KMS-11 (cell line): ENCODE measurements at regions not wholly inside any gene's neighbourhood (a gene's known extent, or its start where the extent isn't known, plus 50 kb on each side); places are given as distances from the start of the nearest gene placed in this dataset.

Source experiments
- H2AFZ ChIP-seq: fragments of 200-600 bp; sonication (generic); 2 replicates; pipeline ENCODE4 v1.6.1; 2016; ENCODE audit warnings: antibody characterized with exemption, mixed run types, low read depth
- H3K27ac ChIP-seq: fragments of 200-600 bp; sonication (generic); 2 replicates; pipeline ENCODE4 v1.6.1; 2016; ENCODE audit warnings: mild to moderate bottlenecking, mixed run types
- H3K27me3 ChIP-seq: fragments of 200-600 bp; sonication (generic); 2 replicates; pipeline ENCODE4 v1.6.1; 2017; ENCODE audit warnings: mild to moderate bottlenecking, low read depth, mixed run types, moderate library complexity; ENCODE audit not compliant: insufficient read depth
- H3K36me3 ChIP-seq: fragments of 200-600 bp; sonication (generic); 2 replicates; pipeline ENCODE4 v1.6.1; 2017; ENCODE audit warnings: mild to moderate bottlenecking, mixed run types; ENCODE audit not compliant: insufficient read depth
- H3K4me1 ChIP-seq: fragments of 200-600 bp; sonication (generic); 2 replicates; pipeline ENCODE4 v1.6.1; 2016; ENCODE audit warnings: mild to moderate bottlenecking, low read depth, mixed run types; ENCODE audit not compliant: poor library complexity, severe bottlenecking
- H3K4me2 ChIP-seq: fragments of 200-600 bp; sonication (generic); 2 replicates; pipeline ENCODE4 v1.7.0; 2016; ENCODE audit warnings: mild to moderate bottlenecking, mixed run types
- H3K4me3 ChIP-seq: fragments of 200-600 bp; sonication (generic); IDR thresholded peaks from 2 replicates; pipeline ENCODE4 v1.6.1; 2017; ENCODE audit warnings: low read depth, low read length, mixed read lengths; ENCODE audit not compliant: insufficient read depth
- H3K79me2 ChIP-seq: fragments of 200-600 bp; sonication (generic); 2 replicates; pipeline ENCODE4 v1.6.1; 2016; ENCODE audit warnings: low read depth, mixed run types; ENCODE audit not compliant: insufficient read depth
- H3K9ac ChIP-seq: fragments of 200-600 bp; sonication (generic); 2 replicates; pipeline ENCODE4 v1.6.1; 2016; ENCODE audit warnings: mild to moderate bottlenecking, mixed run types
- H4K20me1 ChIP-seq: fragments of 200-600 bp; sonication (generic); 2 replicates; pipeline ENCODE4 v1.6.1; 2016; ENCODE audit warnings: mild to moderate bottlenecking, mixed run types; ENCODE audit not compliant: insufficient read depth
- TF ChIP-seq, protein P1 (sequence below): fragments of 200-600 bp; sonication (generic); conservative IDR thresholded peaks from 2 replicates; pipeline ENCODE4 v1.6.1; 2017; ENCODE audit warnings: low read depth, mild to moderate bottlenecking, antibody characterized with exemption, low read length, moderate library complexity, mixed read lengths

DNA sequence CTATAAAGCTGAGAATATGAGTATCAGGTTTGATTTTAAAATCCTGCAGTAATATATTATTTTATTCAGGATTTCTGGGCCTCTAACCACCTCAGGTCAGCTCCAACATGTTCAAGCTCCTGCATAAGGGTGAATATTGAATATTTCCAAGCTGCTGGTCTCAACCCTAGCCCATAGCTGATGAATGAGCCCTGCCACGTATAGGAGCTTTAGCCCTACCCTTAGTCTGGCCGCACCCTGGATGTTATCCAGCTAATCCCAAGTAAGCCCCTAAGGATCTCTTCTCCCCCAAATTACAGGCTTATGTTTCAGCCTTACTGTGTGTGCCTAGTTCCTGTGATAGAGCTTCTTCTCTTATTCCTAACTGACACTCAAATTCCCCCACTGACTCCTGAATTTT is 240.6 kb downstream of the KCTD12 start:
- no peaks in the 10 kb centered on the region for H3K79me2 ChIP-seq
- no peak overlapping the region for H3K9ac ChIP-seq
- H3K4me1 ChIP-seq: no peaks in the 10 kb centered on the region
- no peak overlapping the region for H3K4me3 ChIP-seq
- no peak overlapping the region for H3K27ac ChIP-seq
- no peak overlapping the region for H3K4me2 ChIP-seq
- H3K27me3 ChIP-seq: no peaks in the 10 kb centered on the region
- TF ChIP-seq, protein P1, sequence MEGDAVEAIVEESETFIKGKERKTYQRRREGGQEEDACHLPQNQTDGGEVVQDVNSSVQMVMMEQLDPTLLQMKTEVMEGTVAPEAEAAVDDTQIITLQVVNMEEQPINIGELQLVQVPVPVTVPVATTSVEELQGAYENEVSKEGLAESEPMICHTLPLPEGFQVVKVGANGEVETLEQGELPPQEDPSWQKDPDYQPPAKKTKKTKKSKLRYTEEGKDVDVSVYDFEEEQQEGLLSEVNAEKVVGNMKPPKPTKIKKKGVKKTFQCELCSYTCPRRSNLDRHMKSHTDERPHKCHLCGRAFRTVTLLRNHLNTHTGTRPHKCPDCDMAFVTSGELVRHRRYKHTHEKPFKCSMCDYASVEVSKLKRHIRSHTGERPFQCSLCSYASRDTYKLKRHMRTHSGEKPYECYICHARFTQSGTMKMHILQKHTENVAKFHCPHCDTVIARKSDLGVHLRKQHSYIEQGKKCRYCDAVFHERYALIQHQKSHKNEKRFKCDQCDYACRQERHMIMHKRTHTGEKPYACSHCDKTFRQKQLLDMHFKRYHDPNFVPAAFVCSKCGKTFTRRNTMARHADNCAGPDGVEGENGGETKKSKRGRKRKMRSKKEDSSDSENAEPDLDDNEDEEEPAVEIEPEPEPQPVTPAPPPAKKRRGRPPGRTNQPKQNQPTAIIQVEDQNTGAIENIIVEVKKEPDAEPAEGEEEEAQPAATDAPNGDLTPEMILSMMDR: no peak
- H2AFZ ChIP-seq: no peak overlapping the region
- no peaks in the 10 kb centered on the region for H3K36me3 ChIP-seq
- no peaks in the 10 kb centered on the region for H4K20me1 ChIP-seq

DNA sequence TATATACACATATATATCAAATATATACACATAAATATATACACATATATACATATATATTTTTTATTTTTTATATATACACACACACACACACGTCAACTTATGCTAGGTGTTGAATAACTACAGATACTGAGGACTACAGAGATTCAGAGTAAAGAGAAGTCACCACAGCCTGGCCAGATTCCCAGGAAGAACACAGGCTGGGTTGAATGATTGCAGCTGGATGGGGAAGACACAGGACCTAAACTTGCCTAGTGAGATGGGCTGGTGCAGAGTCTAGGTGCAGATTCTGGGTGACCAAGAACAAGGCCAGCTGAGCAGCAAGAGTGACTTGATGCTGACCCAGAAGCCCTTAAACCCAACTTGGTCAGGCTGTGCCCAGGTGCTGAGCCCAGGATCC is 241.3 kb downstream of the KCTD12 start:
- no peak overlapping the region for H3K4me3 ChIP-seq
- H2AFZ ChIP-seq: no peak overlapping the region
- H3K27me3 ChIP-seq: no peaks in the 10 kb centered on the region
- no peak overlapping the region for H3K27ac ChIP-seq
- no peak overlapping the region for H3K9ac ChIP-seq
- no peaks in the 10 kb centered on the region for H3K79me2 ChIP-seq
- no peaks in the 10 kb centered on the region for H3K4me1 ChIP-seq
- TF ChIP-seq, protein P1: no peak
- no peak overlapping the region for H3K4me2 ChIP-seq
- H4K20me1 ChIP-seq: no peaks in the 10 kb centered on the region
- no peaks in the 10 kb centered on the region for H3K36me3 ChIP-seq

DNA sequence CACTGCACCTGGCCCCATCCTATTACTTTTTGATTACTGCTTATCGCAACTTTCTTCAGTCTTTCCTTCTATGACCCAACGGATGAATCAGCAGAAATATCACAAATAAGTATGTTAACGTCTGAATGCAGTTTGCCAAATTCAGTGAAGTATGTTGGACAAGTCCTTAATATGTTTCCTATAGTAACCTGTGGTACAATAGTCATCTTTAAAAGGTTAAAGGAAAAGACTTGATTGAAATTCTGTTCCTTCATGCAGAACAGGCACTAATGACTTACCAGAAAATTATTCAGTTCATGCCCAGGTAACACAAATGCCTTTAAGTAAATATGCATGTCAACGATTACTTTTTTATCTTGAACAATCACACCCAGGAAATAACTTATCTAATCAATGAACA is 242.6 kb downstream of the KCTD12 start:
- H3K27me3 ChIP-seq: no peaks in the 10 kb centered on the region
- no peaks in the 10 kb centered on the region for H4K20me1 ChIP-seq
- H3K36me3 ChIP-seq: no peaks in the 10 kb centered on the region
- H3K4me1 ChIP-seq: no peaks in the 10 kb centered on the region
- no peaks in the 10 kb centered on the region for H3K79me2 ChIP-seq
- TF ChIP-seq, protein P1: no peak
- no peak overlapping the region for H2AFZ ChIP-seq
- no peak overlapping the region for H3K4me3 ChIP-seq
- no peak overlapping the region for H3K9ac ChIP-seq
- H3K27ac ChIP-seq: no peak overlapping the region
- no peak overlapping the region for H3K4me2 ChIP-seq

DNA sequence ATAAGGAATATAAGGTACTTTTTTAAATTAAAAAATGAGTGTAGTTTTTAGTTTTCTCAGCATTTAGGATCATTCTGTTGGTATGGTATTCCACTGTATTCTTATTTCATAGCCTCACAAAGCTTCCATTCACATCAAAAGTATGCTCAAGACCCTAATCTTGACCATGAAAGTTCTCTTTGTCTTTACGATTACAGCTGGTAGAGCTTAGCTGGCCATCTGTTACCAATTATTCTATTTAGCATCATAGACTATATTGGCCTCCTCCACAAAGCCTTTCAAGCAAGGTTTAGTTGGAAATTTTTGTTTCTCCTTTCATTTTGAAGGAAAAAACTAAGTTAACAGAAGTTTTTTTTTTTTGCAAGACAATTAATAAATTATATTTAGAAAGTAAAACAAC is 245.1 kb downstream of the KCTD12 start:
- H3K9ac ChIP-seq: no peak overlapping the region
- H3K27ac ChIP-seq: no peak overlapping the region
- no peaks in the 10 kb centered on the region for H3K4me1 ChIP-seq
- H2AFZ ChIP-seq: no peak overlapping the region
- no peaks in the 10 kb centered on the region for H3K27me3 ChIP-seq
- no peaks in the 10 kb centered on the region for H3K36me3 ChIP-seq
- no peaks in the 10 kb centered on the region for H4K20me1 ChIP-seq
- TF ChIP-seq, protein P1: no peak
- H3K4me2 ChIP-seq: no peak overlapping the region
- no peak overlapping the region for H3K4me3 ChIP-seq
- no peaks in the 10 kb centered on the region for H3K79me2 ChIP-seq

DNA sequence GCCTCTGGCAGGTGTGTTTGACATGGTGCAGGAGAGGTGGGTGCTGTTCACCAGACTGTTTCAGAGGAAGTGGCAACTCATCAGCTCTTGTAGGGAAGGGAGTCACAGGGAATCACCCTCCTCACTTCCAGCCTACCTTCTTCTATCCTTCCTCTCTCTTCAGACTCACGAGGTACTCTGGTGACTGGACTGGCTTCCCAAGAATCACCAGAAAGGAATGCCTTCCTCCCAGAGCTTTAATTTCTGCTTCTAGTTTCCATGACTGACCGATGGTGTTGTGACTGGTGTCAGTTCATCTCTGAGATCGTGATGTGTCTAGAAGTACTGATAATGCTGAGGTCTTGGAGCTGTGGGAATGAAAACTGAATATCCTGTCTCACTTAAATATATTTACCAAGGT is 247.3 kb downstream of the KCTD12 start:
- no peak overlapping the region for H3K4me3 ChIP-seq
- no peaks in the 10 kb centered on the region for H3K4me1 ChIP-seq
- no peak overlapping the region for H2AFZ ChIP-seq
- no peaks in the 10 kb centered on the region for H3K36me3 ChIP-seq
- no peak overlapping the region for H3K9ac ChIP-seq
- TF ChIP-seq, protein P1: no peak
- H3K27me3 ChIP-seq: no peaks in the 10 kb centered on the region
- no peaks in the 10 kb centered on the region for H3K79me2 ChIP-seq
- H3K4me2 ChIP-seq: no peak overlapping the region
- no peaks in the 10 kb centered on the region for H4K20me1 ChIP-seq
- no peak overlapping the region for H3K27ac ChIP-seq
